ENCODE measurements at regions not wholly inside any gene's neighbourhood (a gene's known extent, or its start where the extent isn't known, plus 50 kb on each side); places are given as distances from the start of the nearest gene placed in this dataset.
A peak's percentile ranks its signal among the peaks of the same experiment; 100 is the strongest.

- H3K79me2 ChIP-seq (ENCODE audit: control insufficient read depth, insufficient read depth, low read length), result peaks cover 7% of the 10 kb centered on the region
- ChIA-PET POLR2A (no interaction called here), CTCF (interaction anchor here (0.7 to 5.3 kb wide), 28 partner anchors 8 to 1459 kb away, joined by 3 to 114 read pairs (median 4); partner anchors contain the start of genes CD83 and RNF182)
- ATAC-seq (ENCODE audit: low read depth) (peak; percentile 89), DNase-seq (peak; percentile 78)
- peaks cover 4% of the 10 kb centered on the region for H3K4me1 Mint-ChIP-seq
- H3K27me3 Mint-ChIP-seq, result peaks cover 9% of the 10 kb centered on the region
- H3K27ac Mint-ChIP-seq, result no peak overlapping the region
- peak; percentile 81 for TF ChIP-seq CTCF (IDR thresholded peaks at IDR 0.05)
- no peak for TF ChIP-seq EZH2 (IDR thresholded peaks at IDR 0.05; ENCODE audit: borderline replicate concordance, insufficient read depth, low read depth, low read length, poor library complexity, severe bottlenecking)
- intact Hi-C loops (cut with micrococcal nuclease), result loop anchor here (1.0 to 5.0 kb wide), 3 partner anchors 20 to 251 kb away; no protein-coding TSS in a partner anchor
- H3K27me3 ChIP-seq (replicated peaks in 1 of 4; ENCODE audit: control extremely low read depth in 1 of 4, control insufficient read depth in 3 of 4, insufficient read depth in 4 of 4, low read length in 3 of 4), result peaks cover 0 to 2% (median 0%) of the 10 kb centered on the region in 4 experiments
- H2AFZ ChIP-seq (ENCODE audit: insufficient read depth, low read depth, low read length, poor library complexity, severe bottlenecking), result no peak overlapping the region
- peaks cover 0 to 4% of the 10 kb centered on the region in 2 donors for H3K4me1 ChIP-seq (ENCODE audit: control insufficient read depth in 2 of 2, insufficient read depth in 2 of 2, low read length in 2 of 2)
- no peak overlapping the region for H3K9ac ChIP-seq (ENCODE audit: low read length)
- peak overlapping the region; percentile 28 for H3K4me2 ChIP-seq (replicated peaks; ENCODE audit: low read depth, low read length, poor library complexity, severe bottlenecking)
- no peaks in the 10 kb centered on the region for H3K9me3 ChIP-seq (ENCODE audit: control extremely low read depth in 1 of 3, control insufficient read depth in 2 of 3, insufficient read depth in 1 of 3, low read length in 2 of 3)
- H3K4me3 Mint-ChIP-seq, result no peak overlapping the region
- H3K9me3 Mint-ChIP-seq (ENCODE audit: insufficient read depth), result no peaks in the 10 kb centered on the region
- 23% methylated on average over 8 of the region's 8 CpGs for WGBS (ENCODE audit: insufficient coverage)
- H3K4me3 ChIP-seq (ENCODE audit: control extremely low read depth in 1 of 5, extremely low read depth in 1 of 5, insufficient read depth in 1 of 5, low read depth in 2 of 5, low read length in 4 of 5), result no peak overlapping the region
- no peaks in the 10 kb centered on the region for H4K20me1 ChIP-seq (ENCODE audit: control insufficient read depth, insufficient read depth, low read length, poor library complexity, severe bottlenecking)
- no peak overlapping the region for H3K27ac ChIP-seq (ENCODE audit: low read length in 2 of 2)
- no peaks in the 10 kb centered on the region for H3K36me3 ChIP-seq (replicated peaks in 1 of 2; ENCODE audit: control extremely low read depth in 1 of 2, control insufficient read depth in 1 of 2, extremely low read depth in 1 of 2, insufficient read depth in 2 of 2, low read length in 1 of 2)
These were observed 71.0 kb upstream of the CD83 start for GRCh38 chr6:14046476-14047068.

DNA sequence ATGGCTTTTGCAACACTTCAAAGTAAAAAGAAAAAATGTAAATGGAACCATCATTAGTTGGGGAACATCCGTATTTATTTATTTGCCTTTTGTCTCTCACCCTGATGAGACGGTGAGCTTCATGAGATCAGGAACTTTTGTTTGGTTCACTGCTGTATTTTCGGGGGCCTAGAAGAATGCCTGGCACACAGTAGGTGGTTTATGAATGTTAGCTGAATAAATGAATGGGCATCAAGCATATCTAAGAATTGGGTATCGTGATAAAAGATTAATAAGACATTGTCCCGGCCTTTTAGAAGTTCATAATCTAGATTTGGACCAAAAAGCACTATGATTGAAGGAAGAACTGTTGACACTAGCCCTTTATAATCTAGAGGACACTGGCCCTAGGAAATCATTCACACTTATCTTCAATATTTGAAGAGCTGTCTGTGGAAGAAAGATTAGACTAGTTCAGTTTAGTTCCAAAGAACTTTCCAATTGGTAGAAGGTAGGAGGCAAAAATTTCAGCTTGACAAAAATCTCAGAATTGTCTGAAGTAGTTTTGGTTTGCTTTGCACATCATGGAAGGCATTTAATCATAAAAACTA lies 70.3 kb upstream of the CD83 start:
- Histone ChIP-seq H2AFZ (ENCODE audit: insufficient read depth, low read depth, low read length, poor library complexity, severe bottlenecking) (no peak overlapping the region), H3K9ac (ENCODE audit: low read length) (no peak overlapping the region), H3K27me3 (replicated peaks in 1 of 4; ENCODE audit: control extremely low read depth in 1 of 4, control insufficient read depth in 3 of 4, insufficient read depth in 4 of 4, low read length in 3 of 4) (peaks cover 0 to 2% (median 0%) of the 10 kb centered on the region in 4 experiments), H3K4me1 (ENCODE audit: control insufficient read depth in 2 of 2, insufficient read depth in 2 of 2, low read length in 2 of 2) (peaks cover 0 to 4% of the 10 kb centered on the region in 2 donors), H3K9me3 (ENCODE audit: control extremely low read depth in 1 of 3, control insufficient read depth in 2 of 3, insufficient read depth in 1 of 3, low read length in 2 of 3) (no peaks in the 10 kb centered on the region), H3K27ac (ENCODE audit: low read length in 2 of 2) (no peak overlapping the region), H3K79me2 (ENCODE audit: control insufficient read depth, insufficient read depth, low read length) (peaks cover 7% of the 10 kb centered on the region), H3K4me2 (replicated peaks; ENCODE audit: low read depth, low read length, poor library complexity, severe bottlenecking) (no peak overlapping the region), H3K36me3 (replicated peaks in 1 of 2; ENCODE audit: control extremely low read depth in 1 of 2, control insufficient read depth in 1 of 2, extremely low read depth in 1 of 2, insufficient read depth in 2 of 2, low read length in 1 of 2) (no peaks in the 10 kb centered on the region), H4K20me1 (ENCODE audit: control insufficient read depth, insufficient read depth, low read length, poor library complexity, severe bottlenecking) (no peaks in the 10 kb centered on the region), H3K4me3 (ENCODE audit: control extremely low read depth in 1 of 5, extremely low read depth in 1 of 5, insufficient read depth in 1 of 5, low read depth in 2 of 5, low read length in 4 of 5) (no peak overlapping the region)
- no peak overlapping the region for H3K27ac Mint-ChIP-seq
- no peak for DNase-seq
- POLR2A ChIA-PET, result interaction anchor here (1.0 kb wide), 1 partner anchor 72 kb away, joined by 3 read pairs; no protein-coding TSS in a partner anchor
- H3K4me1 Mint-ChIP-seq, result peaks cover 4% of the 10 kb centered on the region
- H3K9me3 Mint-ChIP-seq (ENCODE audit: insufficient read depth), result no peaks in the 10 kb centered on the region
- WGBS (ENCODE audit: insufficient coverage), result 85% methylated on average over 3 of the region's 5 CpGs
- intact Hi-C loops (cut with micrococcal nuclease), result loop anchor here (2.0 to 5.0 kb wide), 2 partner anchors 20 to 140 kb away; no protein-coding TSS in a partner anchor
- peaks cover 9% of the 10 kb centered on the region for H3K27me3 Mint-ChIP-seq
- TF ChIP-seq EZH2 (IDR thresholded peaks at IDR 0.05; ENCODE audit: borderline replicate concordance, insufficient read depth, low read depth, low read length, poor library complexity, severe bottlenecking), result no peak
- TF ChIP-seq CTCF (IDR thresholded peaks at IDR 0.05), result no peak
- CTCF ChIA-PET, result interaction anchor here (0.6 to 5.3 kb wide), 17 partner anchors 9 to 252 kb away, joined by 3 to 114 read pairs (median 5); no protein-coding TSS in a partner anchor
- H3K4me3 Mint-ChIP-seq, result no peak overlapping the region
- no peak for ATAC-seq (ENCODE audit: low read depth)

Data from B cell (primary cell).